Stomach (tissue), 8 donors: ENCODE measurements at regions not wholly inside any gene's neighbourhood (a gene's known extent, or its start where the extent isn't known, plus 50 kb on each side); places are given as distances from the start of the nearest gene placed in this dataset.
"Not testable (repeated sequence)": the region's sequence is repeated elsewhere in the genome, so short reads cannot be mapped to it uniquely, and the experiment has no call there.

Experiments
- DNase-seq, 2 donors: peaks; one replicate each; pipeline versions ENCODE4 v3.0.0 to v3.0.0-alpha.2; 2013 to 2019
- H3K27ac ChIP-seq, 5 donors: fragments of 200-600 bp in 4 of 5; sonication (generic) in 4 of 5; one replicate each; pipeline ENCODE4 v1.5.1; 2013 to 2019; ENCODE audit warnings: mild to moderate bottlenecking in 1 of 5, moderate library complexity in 1 of 5
- H3K27me3 ChIP-seq, 3 donors: fragments of 200-600 bp; sonication (generic); one replicate each; pipeline ENCODE4 v1.5.1; 2017 to 2019; ENCODE audit warnings: mixed run types in 1 of 3
- H3K36me3 ChIP-seq, 4 donors: fragments of 200-600 bp; sonication (generic); 1 replicate in 3 of 4; 2 replicates in 1 of 4; pipeline ENCODE4 v1.5.1; 2016 to 2019
- H3K4me1 ChIP-seq, 4 donors: fragments of 200-600 bp; sonication (generic); one replicate each; pipeline ENCODE4 v1.5.1; 2016 to 2019
- H3K4me3 ChIP-seq, 4 donors: fragments of 200-600 bp; sonication (generic) in 3 of 4; one replicate each; pipeline ENCODE4 v1.5.1; 2016 to 2019; ENCODE audit warnings: mild to moderate bottlenecking in 1 of 4
- H3K9me3 ChIP-seq, 4 donors: fragments of 200-600 bp; sonication (generic); one replicate each; pipeline ENCODE4 v1.5.1; 2016 to 2019
- CTCF ChIP-seq, 7 experiments: fragments of 450-650 bp in 4 of 7; fragments of 200-600 bp in 3 of 7; sonication (generic) in 3 of 7; IDR thresholded peaks; one replicate each; pipeline ENCODE4 v1.5.1; 2016 to 2019; ENCODE audit warnings: antibody characterized with exemption in 7 of 7, control low read depth in 2 of 7, mild to moderate bottlenecking in 1 of 7
- EP300 ChIP-seq: sonication (generic); formaldehyde crosslinking; IDR thresholded peaks from one replicate; pipeline ENCODE4 v1.6.1; 2017; ENCODE audit warnings: antibody characterized with exemption
- POLR2A ChIP-seq, 4 donors: fragments of 450-650 bp; IDR thresholded peaks; one replicate each; pipeline ENCODE4 v1.6.1; 2016; ENCODE audit warnings: antibody characterized with exemption in 4 of 4, control low read depth in 2 of 4, mild to moderate bottlenecking in 1 of 4, moderate library complexity in 1 of 4
- POLR2AphosphoS5 ChIP-seq, 3 donors: sonication (generic); formaldehyde crosslinking; IDR thresholded peaks; one replicate each; pipeline ENCODE4 v1.6.1; 2016; ENCODE audit warnings: antibody characterized with exemption in 3 of 3
- WGBS, 5 donors: extraction: QIAGEN DNeasy Blood & Tissue Kit in 3 of 5; methylation state at CpG; one replicate each; pipeline versions ENCODE4 v1.1.5 to v1.1.7; 2013 to 2018; 5-methylcytosine and 5-hydroxymethylcytosine counted together
- intact Hi-C: fragments of 100-400 bp; cut with DNase I; formaldehyde crosslinking; loops from one replicate; pipeline ENCODE4 v1.15.1; 2023; ENCODE audit warnings: low total_unique reads
- donor health status: healthy with polysubstance abuse.
- donor health status: Bipolar disorder and iron deficiency.
- donor health status: healthy.

GRCh38 chr13:74264333-74264732 lies 130.1 kb upstream of the KLF12 start:
- Histone ChIP-seq H3K9me3 (peaks cover 0 to 24% (median 14%) of the 10 kb centered on the region in 4 donors), H3K27ac (no peak overlapping the region), H3K27me3 (no peaks in the 10 kb centered on the region), H3K4me1 (no peaks in the 10 kb centered on the region), H3K36me3 (no peaks in the 10 kb centered on the region), H3K4me3 (no peak overlapping the region)
- TF ChIP-seq POLR2A (IDR thresholded peaks at IDR 0.05) (no peak), POLR2AphosphoS5 (IDR thresholded peaks at IDR 0.05) (no peak), EP300 (no peak), CTCF (IDR thresholded peaks at IDR 0.05) (no peak)
- intact Hi-C loops = no loop called here
- DNase-seq = no peak

GRCh38 chr13:74260420-74260819 lies 126.2 kb upstream of the KLF12 start:
- WGBS, 5 donors = 95 to 100% (median 98%) methylated on average over 3 of the region's 3 CpGs
- H3K4me3 ChIP-seq, intact Hi-C loops: not testable (repeated sequence)

GRCh38 chr13:74259641-74260040 lies 125.4 kb upstream of the KLF12 start:
- Histone ChIP-seq H3K9me3 (peaks cover 0 to 14% (median 11%) of the 10 kb centered on the region in 4 donors), H3K4me1 (no peaks in the 10 kb centered on the region), H3K27me3 (no peaks in the 10 kb centered on the region), H3K27ac (no peak overlapping the region), H3K4me3 (no peak overlapping the region), H3K36me3 (no peaks in the 10 kb centered on the region)
- intact Hi-C loops = no loop called here
- WGBS, 5 donors = 57 to 67% (median 60%) methylated on average over 3 of the region's 3 CpGs
- DNase-seq = no peak
- TF ChIP-seq EP300 (no peak), POLR2AphosphoS5 (IDR thresholded peaks at IDR 0.05) (no peak), CTCF (IDR thresholded peaks at IDR 0.05) (no peak)

More at GRCh38 chr13:74260420-74260819, 126.2 kb upstream of the KLF12 start:
- H3K4me1 ChIP-seq, DNase-seq, H3K27ac ChIP-seq, H3K36me3 ChIP-seq, H3K27me3 ChIP-seq: not testable (repeated sequence)
- peaks cover 0 to 19% (median 11%) of the 10 kb centered on the region in 4 donors for H3K9me3 ChIP-seq

GRCh38 chr13:74258961-74259360 lies 124.8 kb upstream of the KLF12 start:
- Histone ChIP-seq H3K27ac (no peak overlapping the region), H3K4me1 (no peaks in the 10 kb centered on the region), H3K9me3 (peaks cover 0 to 7% (median 4%) of the 10 kb centered on the region in 4 donors), H3K27me3 (no peaks in the 10 kb centered on the region), H3K4me3 (no peak overlapping the region), H3K36me3 (no peaks in the 10 kb centered on the region)
- WGBS, 5 donors = 81 to 96% (median 89%) methylated on average over 4 of the region's 4 CpGs
- intact Hi-C loops = no loop called here
- no peak for TF ChIP-seq POLR2A (IDR thresholded peaks at IDR 0.05)
- no peak for TF ChIP-seq CTCF (IDR thresholded peaks at IDR 0.05)
- no peak for TF ChIP-seq POLR2AphosphoS5 (IDR thresholded peaks at IDR 0.05)
- no peak for TF ChIP-seq EP300
- no peak for DNase-seq

GRCh38 chr13:74256969-74257368 lies 122.8 kb upstream of the KLF12 start:
- WGBS, 5 donors = 86 to 96% (median 95%) methylated on average over 4 of the region's 4 CpGs
- Histone ChIP-seq H3K27me3 (no peaks in the 10 kb centered on the region), H3K27ac (no peak overlapping the region), H3K4me1 (no peaks in the 10 kb centered on the region), H3K36me3 (no peaks in the 10 kb centered on the region), H3K4me3 (no peak overlapping the region), H3K9me3 (no peaks in the 10 kb centered on the region)
- TF ChIP-seq POLR2A (IDR thresholded peaks at IDR 0.05) = no peak
- TF ChIP-seq EP300 = no peak
- TF ChIP-seq POLR2AphosphoS5 (IDR thresholded peaks at IDR 0.05) = no peak
- no peak for TF ChIP-seq CTCF (IDR thresholded peaks at IDR 0.05)
- intact Hi-C loops = no loop called here
- peak in 1 of 2 donors; percentile 17 for DNase-seq
